SH-SY5Y (cell line): ENCODE measurements at regions not wholly inside any gene's neighbourhood (a gene's known extent, or its start where the extent isn't known, plus 50 kb on each side); places are given as distances from the start of the nearest gene placed in this dataset.

Source experiments
- GATA2 ChIP-seq: IDR thresholded peaks from 2 replicates; pipeline ENCODE4 v1.6.1; 2011; ENCODE audit warnings: mild to moderate bottlenecking, low read depth, low read length
- GATA3 ChIP-seq: IDR thresholded peaks from 2 replicates; pipeline ENCODE4 v1.6.1; 2011; ENCODE audit warnings: low read depth, mild to moderate bottlenecking, low read length, moderate library complexity

DNA sequence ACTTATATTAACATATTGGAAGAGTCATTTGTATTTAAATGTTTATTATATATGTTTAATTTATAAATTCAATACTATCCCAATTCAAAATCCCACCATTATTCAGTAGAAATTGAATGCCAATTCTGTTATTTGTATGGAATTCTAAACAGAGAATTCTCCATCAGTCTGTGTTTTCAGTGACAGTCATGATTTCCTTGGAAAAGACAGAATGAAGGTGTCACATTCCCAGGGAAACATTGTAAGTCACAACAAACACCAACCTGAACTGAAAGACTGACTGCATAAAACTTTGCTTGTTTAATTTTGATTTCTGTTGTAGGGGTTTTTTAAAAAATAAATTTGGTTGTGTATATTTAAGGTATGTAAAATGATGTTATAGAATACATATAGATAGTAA is 769.8 kb upstream of the BCHE start:
- TF ChIP-seq GATA2 (no peak), GATA3 (no peak)
